ENCODE measurements at regions not wholly inside any gene's neighbourhood (a gene's known extent, or its start where the extent isn't known, plus 50 kb on each side); places are given as distances from the start of the nearest gene placed in this dataset.

DNA sequence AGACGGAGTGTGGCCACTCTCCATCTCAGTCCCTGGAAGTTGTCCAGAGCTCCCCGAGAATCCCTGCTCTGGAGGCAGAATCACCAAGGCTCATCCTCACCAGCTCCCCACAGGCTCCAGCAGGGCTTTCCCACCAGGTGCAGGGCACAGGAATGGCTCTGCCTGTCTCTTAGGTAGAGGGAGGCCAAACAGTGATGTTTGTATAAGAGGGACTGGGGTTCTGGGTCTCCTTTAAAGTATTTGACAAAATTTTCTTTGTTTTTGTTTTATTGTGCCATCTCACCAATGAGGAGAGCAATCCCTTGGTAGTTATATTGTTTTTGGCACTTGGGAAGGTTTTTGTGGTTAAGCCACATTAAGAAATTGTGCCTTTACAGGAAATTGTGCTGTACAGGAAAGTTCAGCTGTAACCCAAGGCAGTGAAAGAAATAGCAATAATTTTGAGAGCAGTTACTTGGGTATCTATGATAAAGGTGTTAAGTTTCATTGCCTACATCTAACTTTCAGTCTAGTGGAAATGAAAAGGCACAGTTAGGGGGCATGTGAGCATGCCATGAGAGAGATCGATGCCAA, 219.3 kb upstream of the PRSS58 start:
- H3K9me3 ChIP-seq, result no peaks in the 10 kb centered on the region
- H3K27me3 ChIP-seq, result no peaks in the 10 kb centered on the region
- no peaks in the 10 kb centered on the region for H3K4me1 ChIP-seq
- no peak overlapping the region for H3K4me3 ChIP-seq
- TF ChIP-seq, protein P1, sequence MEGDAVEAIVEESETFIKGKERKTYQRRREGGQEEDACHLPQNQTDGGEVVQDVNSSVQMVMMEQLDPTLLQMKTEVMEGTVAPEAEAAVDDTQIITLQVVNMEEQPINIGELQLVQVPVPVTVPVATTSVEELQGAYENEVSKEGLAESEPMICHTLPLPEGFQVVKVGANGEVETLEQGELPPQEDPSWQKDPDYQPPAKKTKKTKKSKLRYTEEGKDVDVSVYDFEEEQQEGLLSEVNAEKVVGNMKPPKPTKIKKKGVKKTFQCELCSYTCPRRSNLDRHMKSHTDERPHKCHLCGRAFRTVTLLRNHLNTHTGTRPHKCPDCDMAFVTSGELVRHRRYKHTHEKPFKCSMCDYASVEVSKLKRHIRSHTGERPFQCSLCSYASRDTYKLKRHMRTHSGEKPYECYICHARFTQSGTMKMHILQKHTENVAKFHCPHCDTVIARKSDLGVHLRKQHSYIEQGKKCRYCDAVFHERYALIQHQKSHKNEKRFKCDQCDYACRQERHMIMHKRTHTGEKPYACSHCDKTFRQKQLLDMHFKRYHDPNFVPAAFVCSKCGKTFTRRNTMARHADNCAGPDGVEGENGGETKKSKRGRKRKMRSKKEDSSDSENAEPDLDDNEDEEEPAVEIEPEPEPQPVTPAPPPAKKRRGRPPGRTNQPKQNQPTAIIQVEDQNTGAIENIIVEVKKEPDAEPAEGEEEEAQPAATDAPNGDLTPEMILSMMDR (IDR thresholded peaks at IDR 0.05), result no peak
- H3K27ac ChIP-seq, result no peak overlapping the region
- no peak for DNase-seq (ENCODE audit: low spot score in 2 of 2)
- intact Hi-C loops (cut with DNase I), result no loop called here
- no peaks in the 10 kb centered on the region for H3K36me3 ChIP-seq

DNA sequence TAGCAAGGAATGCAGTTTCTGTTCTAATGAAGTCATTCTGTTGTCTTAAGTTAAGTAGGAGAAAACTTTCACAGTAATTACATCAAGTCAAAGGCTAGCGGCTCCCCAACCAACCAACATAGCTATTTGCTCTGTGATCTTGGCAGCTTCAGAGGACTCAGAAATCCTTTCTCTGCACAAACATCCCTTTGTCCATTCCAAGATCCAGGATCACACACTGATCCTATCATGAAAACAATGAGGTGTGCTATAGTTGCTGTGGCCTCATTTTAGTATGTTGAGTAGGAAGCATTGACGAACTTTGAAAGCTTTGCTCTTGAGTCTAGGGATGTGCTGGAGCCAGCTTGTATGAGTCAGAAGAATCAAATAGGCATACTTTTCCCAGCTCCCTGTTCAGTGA, 218.2 kb upstream of the PRSS58 start:
- no peak for DNase-seq (ENCODE audit: low spot score in 2 of 2)
- H3K36me3 ChIP-seq, result no peaks in the 10 kb centered on the region
- intact Hi-C loops (cut with DNase I), result no loop called here

DNA sequence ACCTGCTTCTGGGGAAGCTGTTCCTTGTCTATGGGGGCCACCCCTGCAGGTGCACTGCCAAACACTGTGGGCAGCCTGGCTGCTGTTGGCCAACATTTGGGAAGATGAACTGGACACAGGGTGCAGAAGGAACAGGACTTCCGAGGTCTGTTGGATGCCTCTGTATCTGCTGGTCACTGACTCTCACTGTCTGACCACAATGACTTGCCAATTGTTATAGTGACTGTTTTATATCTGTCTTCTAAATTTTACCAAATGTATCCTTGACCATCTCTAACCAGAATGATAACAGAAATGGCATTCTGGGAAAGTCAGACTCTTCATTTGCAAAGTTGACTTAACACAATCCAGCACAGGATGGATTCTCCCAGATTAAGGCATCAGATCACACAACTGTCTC, 214.0 kb upstream of the PRSS58 start:
- Histone ChIP-seq H3K36me3 (no peaks in the 10 kb centered on the region), H3K27ac (no peak overlapping the region), H3K4me1 (no peaks in the 10 kb centered on the region), H3K4me3 (no peak overlapping the region), H3K27me3 (no peaks in the 10 kb centered on the region), H3K9me3 (no peaks in the 10 kb centered on the region)
- TF ChIP-seq, protein P1 (IDR thresholded peaks at IDR 0.05), result no peak
- no peak for DNase-seq (ENCODE audit: low spot score in 2 of 2)
- intact Hi-C loops (cut with DNase I), result no loop called here

More for the DNA sequence above, 218.2 kb upstream of the PRSS58 start:
- Histone ChIP-seq H3K9me3 (no peaks in the 10 kb centered on the region), H3K4me1 (no peaks in the 10 kb centered on the region), H3K4me3 (no peak overlapping the region), H3K27me3 (no peaks in the 10 kb centered on the region), H3K27ac (no peak overlapping the region)
- TF ChIP-seq, protein P1 (IDR thresholded peaks at IDR 0.05), result no peak

DNA sequence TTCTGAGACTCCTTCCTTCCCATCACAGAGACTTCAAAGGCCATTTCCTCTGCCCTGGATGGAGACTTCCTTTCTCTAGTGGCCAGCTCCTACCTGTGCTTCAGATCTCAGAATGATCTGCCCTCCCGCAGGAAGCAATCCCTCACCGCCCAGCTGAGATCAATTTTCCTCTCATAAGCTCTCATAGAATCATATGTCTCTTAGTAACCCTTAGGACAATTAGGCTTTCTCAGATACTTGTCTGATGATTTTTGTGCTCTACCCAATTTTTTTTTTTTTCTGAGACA, 212.6 kb upstream of the PRSS58 start:
- no peak for DNase-seq (ENCODE audit: low spot score in 2 of 2)
- TF ChIP-seq, protein P1 (IDR thresholded peaks at IDR 0.05), result no peak
- H3K27me3 ChIP-seq, result no peaks in the 10 kb centered on the region
- no peaks in the 10 kb centered on the region for H3K4me1 ChIP-seq
- no peaks in the 10 kb centered on the region for H3K9me3 ChIP-seq
- intact Hi-C loops (cut with DNase I), result no loop called here
- no peaks in the 10 kb centered on the region for H3K36me3 ChIP-seq
- H3K4me3 ChIP-seq, result no peak overlapping the region
- H3K27ac ChIP-seq, result no peak overlapping the region

DNA sequence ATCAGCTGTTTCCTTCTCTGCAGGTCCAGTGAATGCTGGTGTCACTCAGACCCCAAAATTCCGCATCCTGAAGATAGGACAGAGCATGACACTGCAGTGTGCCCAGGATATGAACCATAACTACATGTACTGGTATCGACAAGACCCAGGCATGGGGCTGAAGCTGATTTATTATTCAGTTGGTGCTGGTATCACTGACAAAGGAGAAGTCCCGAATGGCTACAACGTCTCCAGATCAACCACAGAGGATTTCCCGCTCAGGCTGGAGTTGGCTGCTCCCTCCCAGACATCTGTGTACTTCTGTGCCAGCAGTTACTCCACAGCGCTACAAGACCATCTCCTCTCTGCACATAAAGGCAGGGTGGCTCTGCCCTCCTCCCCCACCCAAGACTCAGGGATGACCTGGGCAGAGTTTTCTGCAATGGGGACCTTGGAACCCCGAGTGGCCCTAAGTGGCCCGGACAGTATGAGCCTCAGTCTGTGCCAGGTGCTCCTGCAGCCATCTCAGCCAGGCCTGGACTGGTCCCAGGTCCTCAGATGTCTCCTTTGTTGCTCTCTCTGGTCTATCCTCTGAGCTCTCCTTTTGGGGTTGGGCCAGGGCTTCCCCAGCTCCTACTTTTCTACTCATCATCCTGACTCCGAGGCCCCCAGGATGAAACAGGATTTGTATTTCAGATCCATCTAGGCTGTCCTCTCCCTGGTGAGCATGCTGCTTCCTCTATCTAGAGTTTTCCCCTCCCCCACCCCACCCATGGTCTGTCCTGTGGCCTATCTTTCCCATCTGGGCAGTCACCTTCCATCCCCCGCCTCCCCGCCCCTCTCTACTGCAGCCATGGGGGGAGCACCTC, 212.1 kb upstream of the PRSS58 start:
- no peaks in the 10 kb centered on the region for H3K27me3 ChIP-seq
- intact Hi-C loops (cut with DNase I), result no loop called here
- H3K27ac ChIP-seq, result no peak overlapping the region
- no peak overlapping the region for H3K4me3 ChIP-seq
- H3K9me3 ChIP-seq, result no peaks in the 10 kb centered on the region
- no peaks in the 10 kb centered on the region for H3K4me1 ChIP-seq
- no peaks in the 10 kb centered on the region for H3K36me3 ChIP-seq
- TF ChIP-seq, protein P1 (IDR thresholded peaks at IDR 0.05), result no peak
- DNase-seq (ENCODE audit: low spot score in 2 of 2), result no peak

Data from ascending aorta (tissue), 2 donors.